H9 (cell line): ENCODE measurements at regions not wholly inside any gene's neighbourhood (a gene's known extent, or its start where the extent isn't known, plus 50 kb on each side); places are given as distances from the start of the nearest gene placed in this dataset.

Experiments used
- DNase-seq: peaks from one replicate; pipeline ENCODE4 v3.0.0-alpha.2; 2017
- H2AFZ ChIP-seq: one replicate; pipeline ENCODE4 v1.6.1; 2013; ENCODE audit warnings: mild to moderate bottlenecking, low read length, control low read depth, moderate library complexity
- H2AK5ac ChIP-seq: 2 replicates; pipeline ENCODE4 v1.6.1; 2013; ENCODE audit warnings: low read length, control low read depth, mixed read lengths; ENCODE audit not compliant: insufficient read length
- H2BK120ac ChIP-seq: one replicate; pipeline ENCODE4 v1.6.1; 2013; ENCODE audit warnings: low read depth, mild to moderate bottlenecking, low read length, control low read depth, inconsistent platforms; ENCODE audit not compliant: poor library complexity, severe bottlenecking
- H2BK12ac ChIP-seq: 2 replicates; pipeline ENCODE4 v1.6.1; 2013; ENCODE audit warnings: low read length, control low read depth, mixed read lengths, low read depth; ENCODE audit not compliant: insufficient read length
- H2BK15ac ChIP-seq: 2 replicates; pipeline ENCODE4 v1.6.1; 2013; ENCODE audit warnings: low read depth, low read length, control low read depth
- H2BK20ac ChIP-seq: one replicate; pipeline ENCODE4 v1.6.1; 2013; ENCODE audit warnings: low read depth, mild to moderate bottlenecking, low read length, control low read depth, inconsistent platforms; ENCODE audit not compliant: poor library complexity, severe bottlenecking
- H2BK5ac ChIP-seq: 2 replicates; pipeline ENCODE4 v1.6.1; 2013; ENCODE audit warnings: low read length, control low read depth, mixed read lengths; ENCODE audit not compliant: insufficient read length
- H3K14ac ChIP-seq: 2 replicates; pipeline ENCODE4 v1.6.1; 2013; ENCODE audit warnings: low read length, control low read depth; ENCODE audit not compliant: insufficient read depth
- H3K18ac ChIP-seq: 2 replicates; pipeline ENCODE4 v1.6.1; 2013; ENCODE audit warnings: low read depth, mild to moderate bottlenecking, mixed read lengths, low read length, control low read depth; ENCODE audit not compliant: insufficient read length
- H3K23ac ChIP-seq: 2 replicates; pipeline ENCODE4 v1.6.1; 2013; ENCODE audit warnings: low read length, control low read depth, mixed read lengths, low read depth; ENCODE audit not compliant: insufficient read length
- H3K23me2 ChIP-seq: 2 replicates; pipeline ENCODE4 v1.6.1; 2013; ENCODE audit warnings: low read depth, mild to moderate bottlenecking, mixed read lengths, low read length, control low read depth; ENCODE audit not compliant: insufficient read length, poor library complexity, severe bottlenecking
- H3K27ac ChIP-seq: 2 replicates; pipeline ENCODE4 v1.5.1; 2013; ENCODE audit warnings: low read length, control low read depth, mixed read lengths, low read depth; ENCODE audit not compliant: insufficient read length
- H3K27me3 ChIP-seq: 2 replicates; pipeline ENCODE4 v1.6.1; 2013; ENCODE audit warnings: low read length, control low read depth, inconsistent platforms; ENCODE audit not compliant: insufficient read depth
- H3K4ac ChIP-seq: 2 replicates; pipeline ENCODE4 v1.6.1; 2013; ENCODE audit warnings: low read depth, mild to moderate bottlenecking, control low read depth, inconsistent platforms, low read length, moderate library complexity
- H3K4me1 ChIP-seq: 2 replicates; pipeline ENCODE4 v1.6.1; 2013; ENCODE audit warnings: low read length, control low read depth, inconsistent platforms; ENCODE audit not compliant: insufficient read depth
- H3K4me2 ChIP-seq: 2 replicates; pipeline ENCODE4 v1.6.1; 2013; ENCODE audit warnings: low read length, control low read depth, mixed read lengths; ENCODE audit not compliant: insufficient read length, insufficient read depth
- H3K56ac ChIP-seq: 2 replicates; pipeline ENCODE4 v1.6.1; 2013; ENCODE audit warnings: low read depth, mild to moderate bottlenecking, mixed read lengths, low read length, control low read depth; ENCODE audit not compliant: insufficient read length
- H3K79me1 ChIP-seq: 2 replicates; pipeline ENCODE4 v1.6.1; 2013; ENCODE audit warnings: low read depth, mild to moderate bottlenecking, moderate library complexity, low read length, control low read depth, inconsistent platforms; ENCODE audit not compliant: insufficient read depth, poor library complexity, severe bottlenecking
- H3K79me2 ChIP-seq: 2 replicates; pipeline ENCODE4 v1.6.1; 2013; ENCODE audit warnings: low read length, control low read depth, inconsistent platforms; ENCODE audit not compliant: insufficient read depth
- H3K9ac ChIP-seq: 2 replicates; pipeline ENCODE4 v1.6.1; 2013; ENCODE audit warnings: low read length, control low read depth, mixed read lengths; ENCODE audit not compliant: insufficient read length; ENCODE audit errors: extremely low read depth
- H3K9me3 ChIP-seq: one replicate; pipeline ENCODE4 v1.6.1; 2013; ENCODE audit warnings: low read depth, low read length, inconsistent platforms; ENCODE audit not compliant: control insufficient read depth
- H3T11ph ChIP-seq: one replicate; pipeline ENCODE4 v1.6.1; 2013; ENCODE audit warnings: mild to moderate bottlenecking, low read length, control low read depth, inconsistent platforms
- H4K20me1 ChIP-seq: one replicate; pipeline ENCODE4 v1.6.1; 2013; ENCODE audit not compliant: control insufficient read depth, insufficient read length, insufficient read depth
- H4K5ac ChIP-seq: 2 replicates; pipeline ENCODE4 v1.6.1; 2013; ENCODE audit warnings: low read depth, mild to moderate bottlenecking, mixed read lengths, low read length, control low read depth; ENCODE audit not compliant: insufficient read length
- H4K8ac ChIP-seq: replicated peaks from 2 replicates; pipeline ENCODE4 v1.6.1; 2013; ENCODE audit warnings: low read length, control low read depth, mixed read lengths, low read depth; ENCODE audit not compliant: insufficient read length
- H4K91ac ChIP-seq: 2 replicates; pipeline ENCODE4 v1.6.1; 2013; ENCODE audit warnings: low read depth, mild to moderate bottlenecking, moderate library complexity, mixed read lengths, low read length, control low read depth; ENCODE audit not compliant: insufficient read length
- H3K27ac Mint-ChIP-seq, 3 experiments: 2 replicates in 2 of 3; 3 replicates in 1 of 3; pipeline ENCODE4 v1.8.0; 2020 to 2021; ENCODE audit warnings: mixed read lengths in 3 of 3, mild to moderate bottlenecking in 1 of 3, moderate library complexity in 1 of 3
- H3K27me3 Mint-ChIP-seq: 2 replicates; pipeline ENCODE4 v1.8.0; 2021; ENCODE audit warnings: low read depth, mild to moderate bottlenecking, moderate library complexity, mixed read lengths
- H3K36me3 Mint-ChIP-seq, 3 experiments: 2 replicates in 2 of 3; 3 replicates in 1 of 3; pipeline ENCODE4 v1.8.0; 2020 to 2021; ENCODE audit warnings: low read depth in 3 of 3, mixed read lengths in 3 of 3; ENCODE audit not compliant: insufficient read depth in 1 of 3
- H3K4me1 Mint-ChIP-seq, 2 experiments: 2 replicates each; pipeline ENCODE4 v1.8.0; 2020; ENCODE audit warnings: mixed read lengths in 2 of 2
- H3K4me3 Mint-ChIP-seq, 2 experiments: 2 replicates in 1 of 2; 3 replicates in 1 of 2; pipeline ENCODE4 v1.8.0; 2020 to 2021; ENCODE audit warnings: mild to moderate bottlenecking in 2 of 2, mixed read lengths in 2 of 2, moderate library complexity in 1 of 2
- H3K9me3 Mint-ChIP-seq, 2 experiments: 2 replicates in 1 of 2; 3 replicates in 1 of 2; pipeline ENCODE4 v1.8.0; 2020; ENCODE audit warnings: mild to moderate bottlenecking in 2 of 2, mixed read lengths in 2 of 2, moderate library complexity in 1 of 2
- TF ChIP-seq, protein P1 (sequence below): fragments of 200-600 bp; sonication (generic); conservative IDR thresholded peaks from 3 replicates; pipeline ENCODE4 v1.8.0; 2021; ENCODE audit warnings: antibody characterized with exemption, mild to moderate bottlenecking

DNA sequence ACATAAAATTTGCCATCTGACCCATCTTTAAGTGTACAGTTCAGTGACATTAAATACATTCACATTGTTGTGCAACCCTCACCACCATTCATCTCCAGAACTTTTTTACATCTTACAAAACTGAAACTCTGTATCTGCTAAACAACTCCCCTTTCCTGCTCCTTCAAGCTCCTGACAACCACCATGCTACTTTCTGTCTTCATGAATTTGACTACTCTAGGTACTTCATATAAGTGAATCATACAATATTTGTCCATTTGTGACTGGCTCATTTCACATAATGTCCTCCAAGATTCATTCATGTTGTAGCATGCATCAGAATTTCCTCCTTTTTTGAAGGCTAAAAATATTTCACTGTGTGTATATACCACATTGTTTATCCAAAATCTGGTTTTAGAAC is 86.9 kb upstream of the SMLR1 start:
- H3T11ph ChIP-seq: no peak overlapping the region
- H3K4me1 Mint-ChIP-seq: peaks cover 9 to 15% of the 10 kb centered on the region in 2 experiments
- no peak overlapping the region for H2BK15ac ChIP-seq
- H3K27me3 Mint-ChIP-seq: no peaks in the 10 kb centered on the region
- H3K27ac ChIP-seq: no peak overlapping the region
- H3K4me1 ChIP-seq: no peaks in the 10 kb centered on the region; the same call in 1 of the 2 replicates
- H4K5ac ChIP-seq: no peak overlapping the region
- no peak overlapping the region for H3K4ac ChIP-seq
- H3K36me3 Mint-ChIP-seq: no peaks in the 10 kb centered on the region
- no peak overlapping the region for H2BK12ac ChIP-seq
- no peak overlapping the region for H3K18ac ChIP-seq
- no peak overlapping the region for H3K4me2 ChIP-seq
- DNase-seq: no peak
- H3K79me1 ChIP-seq: no peaks in the 10 kb centered on the region
- H2BK120ac ChIP-seq: no peak overlapping the region
- no peaks in the 10 kb centered on the region for H4K20me1 ChIP-seq
- H3K23ac ChIP-seq: no peak overlapping the region
- no peak overlapping the region for H2BK20ac ChIP-seq
- no peak overlapping the region for H4K91ac ChIP-seq
- no peak overlapping the region for H3K27ac Mint-ChIP-seq
- TF ChIP-seq, protein P1, sequence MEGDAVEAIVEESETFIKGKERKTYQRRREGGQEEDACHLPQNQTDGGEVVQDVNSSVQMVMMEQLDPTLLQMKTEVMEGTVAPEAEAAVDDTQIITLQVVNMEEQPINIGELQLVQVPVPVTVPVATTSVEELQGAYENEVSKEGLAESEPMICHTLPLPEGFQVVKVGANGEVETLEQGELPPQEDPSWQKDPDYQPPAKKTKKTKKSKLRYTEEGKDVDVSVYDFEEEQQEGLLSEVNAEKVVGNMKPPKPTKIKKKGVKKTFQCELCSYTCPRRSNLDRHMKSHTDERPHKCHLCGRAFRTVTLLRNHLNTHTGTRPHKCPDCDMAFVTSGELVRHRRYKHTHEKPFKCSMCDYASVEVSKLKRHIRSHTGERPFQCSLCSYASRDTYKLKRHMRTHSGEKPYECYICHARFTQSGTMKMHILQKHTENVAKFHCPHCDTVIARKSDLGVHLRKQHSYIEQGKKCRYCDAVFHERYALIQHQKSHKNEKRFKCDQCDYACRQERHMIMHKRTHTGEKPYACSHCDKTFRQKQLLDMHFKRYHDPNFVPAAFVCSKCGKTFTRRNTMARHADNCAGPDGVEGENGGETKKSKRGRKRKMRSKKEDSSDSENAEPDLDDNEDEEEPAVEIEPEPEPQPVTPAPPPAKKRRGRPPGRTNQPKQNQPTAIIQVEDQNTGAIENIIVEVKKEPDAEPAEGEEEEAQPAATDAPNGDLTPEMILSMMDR: no peak
- no peak overlapping the region for H4K8ac ChIP-seq
- H2AFZ ChIP-seq: no peak overlapping the region
- H3K14ac ChIP-seq: no peak overlapping the region
- no peaks in the 10 kb centered on the region for H3K27me3 ChIP-seq
- H2AK5ac ChIP-seq: no peak overlapping the region
- H3K9me3 Mint-ChIP-seq: no peaks in the 10 kb centered on the region; a peak in 1 of 5 replicates
- H3K56ac ChIP-seq: no peak overlapping the region
- no peak overlapping the region for H3K4me3 Mint-ChIP-seq
- H3K9me3 ChIP-seq: no peaks in the 10 kb centered on the region
- H3K9ac ChIP-seq: no peak overlapping the region
- H2BK5ac ChIP-seq: no peak overlapping the region
- H3K23me2 ChIP-seq: no peaks in the 10 kb centered on the region
- no peaks in the 10 kb centered on the region for H3K79me2 ChIP-seq
